Transverse colon (tissue), 4 donors: ENCODE measurements at regions not wholly inside any gene's neighbourhood (a gene's known extent, or its start where the extent isn't known, plus 50 kb on each side); places are given as distances from the start of the nearest gene placed in this dataset.

Experiments
- EP300 ChIP-seq: sonication (generic); formaldehyde crosslinking; IDR thresholded peaks from one replicate; pipeline ENCODE4 v1.6.1; 2017; ENCODE audit warnings: antibody characterized with exemption, low read depth
- POLR2A ChIP-seq: fragments of 450-650 bp; IDR thresholded peaks from one replicate; pipeline ENCODE4 v1.6.1; 2016; ENCODE audit warnings: antibody characterized with exemption, mild to moderate bottlenecking, moderate library complexity
- POLR2AphosphoS5 ChIP-seq, 3 donors: sonication (generic); formaldehyde crosslinking; IDR thresholded peaks; one replicate each; pipeline ENCODE4 v1.6.1; 2016; ENCODE audit warnings: antibody characterized with exemption in 3 of 3
- TF ChIP-seq, protein P1 (sequence below), 5 experiments: fragments of 200-600 bp in 3 of 5; fragments of 450-650 bp in 2 of 5; sonication (generic) in 3 of 5; IDR thresholded peaks; 1 replicate in 2 of 5; 2 replicates in 3 of 5; pipeline ENCODE4 v1.5.1; 2016 to 2017; ENCODE audit warnings: antibody characterized with exemption in 5 of 5, inconsistent platforms in 3 of 5, mild to moderate bottlenecking in 2 of 5, moderate library complexity in 1 of 5

DNA sequence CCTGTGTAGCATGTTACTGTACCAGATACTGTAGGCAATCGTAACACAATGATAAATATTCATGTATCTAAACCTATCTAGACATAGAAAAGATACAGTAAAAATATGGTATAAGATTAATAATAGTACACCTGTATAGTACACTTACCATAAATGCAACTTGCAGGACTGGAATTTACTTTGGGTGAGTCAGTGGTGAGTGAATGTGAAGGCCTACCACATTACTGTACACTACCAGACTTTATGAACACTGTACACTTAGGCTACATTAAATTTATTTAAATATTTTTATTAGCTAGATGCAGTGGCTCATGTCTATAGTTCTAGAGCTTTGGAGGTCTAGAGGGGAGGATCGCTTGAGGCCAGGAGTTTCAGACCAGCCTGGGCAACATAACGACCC, 186.6 kb upstream of the ROPN1 start:
- TF ChIP-seq, protein P1, sequence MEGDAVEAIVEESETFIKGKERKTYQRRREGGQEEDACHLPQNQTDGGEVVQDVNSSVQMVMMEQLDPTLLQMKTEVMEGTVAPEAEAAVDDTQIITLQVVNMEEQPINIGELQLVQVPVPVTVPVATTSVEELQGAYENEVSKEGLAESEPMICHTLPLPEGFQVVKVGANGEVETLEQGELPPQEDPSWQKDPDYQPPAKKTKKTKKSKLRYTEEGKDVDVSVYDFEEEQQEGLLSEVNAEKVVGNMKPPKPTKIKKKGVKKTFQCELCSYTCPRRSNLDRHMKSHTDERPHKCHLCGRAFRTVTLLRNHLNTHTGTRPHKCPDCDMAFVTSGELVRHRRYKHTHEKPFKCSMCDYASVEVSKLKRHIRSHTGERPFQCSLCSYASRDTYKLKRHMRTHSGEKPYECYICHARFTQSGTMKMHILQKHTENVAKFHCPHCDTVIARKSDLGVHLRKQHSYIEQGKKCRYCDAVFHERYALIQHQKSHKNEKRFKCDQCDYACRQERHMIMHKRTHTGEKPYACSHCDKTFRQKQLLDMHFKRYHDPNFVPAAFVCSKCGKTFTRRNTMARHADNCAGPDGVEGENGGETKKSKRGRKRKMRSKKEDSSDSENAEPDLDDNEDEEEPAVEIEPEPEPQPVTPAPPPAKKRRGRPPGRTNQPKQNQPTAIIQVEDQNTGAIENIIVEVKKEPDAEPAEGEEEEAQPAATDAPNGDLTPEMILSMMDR (IDR thresholded peaks at IDR 0.05) = no peak
- TF ChIP-seq POLR2A = no peak
- TF ChIP-seq POLR2AphosphoS5 (IDR thresholded peaks at IDR 0.05) = no peak
- TF ChIP-seq EP300 = no peak
